ENCODE measurements at regions not wholly inside any gene's neighbourhood (a gene's known extent, or its start where the extent isn't known, plus 50 kb on each side); places are given as distances from the start of the nearest gene placed in this dataset.
A peak's percentile ranks its signal among the peaks of the same experiment; 100 is the strongest.

DNA sequence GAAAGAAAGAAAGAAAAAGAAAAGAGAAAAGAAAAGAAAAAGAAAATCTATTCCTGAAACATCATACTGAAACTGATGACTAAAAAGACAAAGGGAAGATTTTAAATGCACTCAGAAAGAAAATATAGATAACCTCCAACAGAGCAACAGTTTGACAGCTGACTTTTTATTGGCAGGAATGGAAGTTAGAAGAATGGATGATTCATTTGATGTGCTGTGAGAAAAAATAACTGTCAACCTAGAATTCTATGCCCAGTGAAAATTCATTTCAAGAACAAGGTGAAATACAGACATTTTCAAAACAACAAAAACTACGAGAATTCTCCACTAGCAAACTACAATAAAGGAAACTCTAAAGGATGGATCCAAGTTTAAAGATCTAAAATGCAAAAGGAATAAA, 50.5 kb upstream of the HSPA12A start:
- peak; percentile 61 for DNase-seq

DNA sequence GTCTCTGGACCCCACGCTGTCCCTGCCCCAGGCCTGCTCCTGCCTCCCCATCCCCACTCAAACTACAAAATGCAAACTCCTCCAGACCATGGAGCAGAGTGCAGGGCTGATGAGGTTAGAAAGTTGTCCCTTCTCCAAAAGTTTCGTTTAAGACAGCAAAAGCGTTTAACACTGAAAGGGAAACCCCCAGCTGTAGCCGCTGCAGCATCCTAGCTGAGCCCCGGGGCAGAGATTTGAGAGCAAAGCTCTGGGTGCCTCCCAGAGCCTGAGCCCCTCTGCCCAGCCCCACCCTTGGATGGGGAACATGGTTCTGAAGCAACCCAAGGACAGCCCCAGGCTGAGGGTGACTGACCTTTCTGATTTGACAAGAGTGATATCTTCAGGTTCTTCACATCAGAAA, 52.8 kb upstream of the ENO4 start:
- no peak for DNase-seq

DNA sequence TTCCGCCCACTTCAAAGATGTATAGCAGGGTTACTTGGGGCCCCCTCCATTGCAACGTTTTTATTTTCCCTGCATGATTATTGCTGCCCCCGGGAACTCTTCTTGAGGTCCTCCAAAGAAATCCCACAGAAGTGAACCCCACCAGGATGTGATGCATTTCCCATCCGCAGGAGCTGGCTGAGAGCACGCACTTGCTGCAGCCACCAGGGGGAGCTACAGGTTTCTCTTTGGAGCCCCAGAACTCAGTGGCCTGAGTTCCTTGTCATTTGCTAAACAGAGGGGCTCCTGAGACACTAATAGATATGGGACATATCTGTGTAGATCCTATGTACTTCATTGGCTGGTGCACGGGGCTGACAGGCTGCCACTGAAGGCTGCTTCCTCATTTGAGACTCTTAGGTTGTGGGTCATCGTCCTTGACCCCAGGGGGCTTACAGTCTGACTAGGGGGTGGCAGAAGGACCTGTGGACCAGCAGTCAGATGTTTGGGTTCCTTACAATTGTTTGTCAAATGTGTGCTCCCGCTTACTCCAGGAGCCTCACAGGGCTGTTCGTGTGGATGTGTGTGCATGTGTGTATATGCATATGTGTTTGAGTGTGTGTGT, 52.3 kb upstream of the ENO4 start:
- DNase-seq = peak; percentile 72

DNA sequence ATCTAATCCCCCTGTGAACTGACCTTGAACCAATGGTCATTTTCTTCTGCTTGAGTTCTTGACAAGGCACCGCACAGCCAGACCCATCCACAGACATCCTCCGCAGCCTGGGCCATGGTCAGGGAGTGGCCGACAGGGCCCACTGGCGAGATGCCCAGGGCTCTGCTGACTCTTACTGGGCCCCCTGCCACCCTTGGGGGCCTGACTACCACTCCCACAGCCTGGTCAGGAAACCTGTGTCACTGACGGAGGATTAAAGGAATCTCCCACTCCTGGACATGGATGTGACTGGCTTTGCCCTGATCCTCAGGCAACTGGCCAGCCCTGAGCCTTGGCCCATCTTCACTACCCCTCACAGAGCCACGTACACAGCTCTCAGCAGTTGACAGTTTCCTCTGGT, 50.4 kb upstream of the ENO4 start:
- DNase-seq = no peak
